HFFc6 (cell line): ENCODE measurements at regions not wholly inside any gene's neighbourhood (a gene's known extent, or its start where the extent isn't known, plus 50 kb on each side); places are given as distances from the start of the nearest gene placed in this dataset.

Source experiments
- DNase-seq: peaks from one replicate; pipeline ENCODE4 v3.0.0-alpha.2; 2018
- H3K27ac Mint-ChIP-seq: 2 replicates; pipeline ENCODE4 v1.8.0; 2020; ENCODE audit warnings: mild to moderate bottlenecking, mixed read lengths
- H3K27me3 Mint-ChIP-seq: 2 replicates; pipeline ENCODE4 v1.8.0; 2021; ENCODE audit warnings: mild to moderate bottlenecking, moderate library complexity, mixed read lengths; ENCODE audit not compliant: insufficient read depth
- H3K36me3 Mint-ChIP-seq: 2 replicates; pipeline ENCODE4 v1.8.0; 2021; ENCODE audit warnings: low read depth, mixed read lengths
- H3K4me1 Mint-ChIP-seq: 2 replicates; pipeline ENCODE4 v1.8.0; 2020; ENCODE audit warnings: low read depth, mixed read lengths
- H3K4me3 Mint-ChIP-seq: 2 replicates; pipeline ENCODE4 v1.8.0; 2020; ENCODE audit warnings: mild to moderate bottlenecking, moderate library complexity, mixed read lengths
- H3K9me3 Mint-ChIP-seq: 2 replicates; pipeline ENCODE4 v1.8.0; 2020; ENCODE audit warnings: mild to moderate bottlenecking, mixed read lengths
- CTCF ChIP-seq: fragments of 200-600 bp; sonication (generic); IDR thresholded peaks from 2 replicates; pipeline ENCODE4 v1.5.0; 2021; ENCODE audit warnings: antibody characterized with exemption, mild to moderate bottlenecking

- no peaks in the 10 kb centered on the region for H3K4me1 Mint-ChIP-seq
- TF ChIP-seq CTCF = no peak
- DNase-seq = no peak
- peaks cover 51% of the 10 kb centered on the region for H3K9me3 Mint-ChIP-seq
- no peaks in the 10 kb centered on the region for H3K27me3 Mint-ChIP-seq
- H3K36me3 Mint-ChIP-seq = no peaks in the 10 kb centered on the region
- H3K4me3 Mint-ChIP-seq = no peak overlapping the region
- H3K27ac Mint-ChIP-seq = no peak overlapping the region
These were observed 361.6 kb upstream of the NOVA1 start for GRCh38 chr14:26959437-26959836.

GRCh38 chr14:26959972-26960660, 362.3 kb upstream of the NOVA1 start:
- no peak overlapping the region for H3K4me3 Mint-ChIP-seq
- DNase-seq = no peak
- H3K9me3 Mint-ChIP-seq = peaks cover 56% of the 10 kb centered on the region
- H3K4me1 Mint-ChIP-seq = no peaks in the 10 kb centered on the region
- TF ChIP-seq CTCF = no peak
- H3K27me3 Mint-ChIP-seq = no peaks in the 10 kb centered on the region
- H3K36me3 Mint-ChIP-seq = no peaks in the 10 kb centered on the region
- H3K27ac Mint-ChIP-seq = no peak overlapping the region

- H3K4me3 Mint-ChIP-seq = no peak overlapping the region
- no peak for TF ChIP-seq CTCF
- no peaks in the 10 kb centered on the region for H3K4me1 Mint-ChIP-seq
- no peak for DNase-seq
- no peaks in the 10 kb centered on the region for H3K27me3 Mint-ChIP-seq
- H3K36me3 Mint-ChIP-seq = peaks cover 5% of the 10 kb centered on the region; the same call in 1 of the 2 replicates
- H3K9me3 Mint-ChIP-seq = peaks cover 53% of the 10 kb centered on the region
- no peak overlapping the region for H3K27ac Mint-ChIP-seq
These were observed 365.9 kb upstream of the NOVA1 start for GRCh38 chr14:26963711-26964110.

- H3K27ac Mint-ChIP-seq = no peak overlapping the region
- no peak overlapping the region for H3K4me3 Mint-ChIP-seq
- no peak for DNase-seq
- H3K9me3 Mint-ChIP-seq = peaks cover 55% of the 10 kb centered on the region
- TF ChIP-seq CTCF = no peak
- H3K36me3 Mint-ChIP-seq = peaks cover 5% of the 10 kb centered on the region; the same call in 1 of the 2 replicates
- H3K4me1 Mint-ChIP-seq = no peaks in the 10 kb centered on the region
- H3K27me3 Mint-ChIP-seq = no peaks in the 10 kb centered on the region
These were observed 367.7 kb upstream of the NOVA1 start for GRCh38 chr14:26965490-26965889.

- no peaks in the 10 kb centered on the region for H3K27me3 Mint-ChIP-seq
- DNase-seq = no peak
- peaks cover 57% of the 10 kb centered on the region for H3K9me3 Mint-ChIP-seq
- H3K27ac Mint-ChIP-seq = no peak overlapping the region
- H3K4me3 Mint-ChIP-seq = no peak overlapping the region
- no peaks in the 10 kb centered on the region for H3K4me1 Mint-ChIP-seq
- TF ChIP-seq CTCF = no peak
- peaks cover 5% of the 10 kb centered on the region; the same call in 1 of the 2 replicates for H3K36me3 Mint-ChIP-seq
These were observed 369.1 kb upstream of the NOVA1 start for GRCh38 chr14:26966908-26967307.
